Activated CD8-positive, alpha-beta T cell treated with anti-CD3 and anti-CD28 coated beads for 36 hours (primary cell): ENCODE measurements at regions not wholly inside any gene's neighbourhood (a gene's known extent, or its start where the extent isn't known, plus 50 kb on each side); places are given as distances from the start of the nearest gene placed in this dataset.

ENCODE experiments used
- ATAC-seq: fragments of 200-7000 bp; cut with Tn5 transposase; one replicate; pipeline ENCODE4 v1.10.0; 2021; ENCODE audit warnings: mild to moderate bottlenecking, moderate library complexity
- CTCF ChIA-PET: fragments of 350-600 bp; sonication (Branson Sonifier 250); formaldehyde crosslinking; loops from one replicate; lab custom pipeline; 2021; ENCODE audit warnings: antibody characterized with exemption; lab: Charles Lee
- POLR2A ChIA-PET: fragments of 350-600 bp; sonication (Branson Sonifier 250); formaldehyde crosslinking; loops from one replicate; lab custom pipeline; 2021; ENCODE audit warnings: antibody characterized with exemption; lab: Charles Lee
- DNase-seq: peaks from one replicate; pipeline ENCODE4 v3.0.0-alpha.2; 2020
- H3K27ac Mint-ChIP-seq: one replicate; pipeline ENCODE4 v1.8.0; 2021; ENCODE audit warnings: mild to moderate bottlenecking, mixed read lengths
- H3K27me3 Mint-ChIP-seq: one replicate; pipeline ENCODE4 v1.8.0; 2021; ENCODE audit warnings: mixed read lengths
- H3K36me3 Mint-ChIP-seq: one replicate; pipeline ENCODE4 v1.8.0; 2021; ENCODE audit warnings: low read depth, mixed read lengths
- H3K4me1 Mint-ChIP-seq: one replicate; pipeline ENCODE4 v1.8.0; 2021; ENCODE audit warnings: low read depth, mixed read lengths
- H3K4me3 Mint-ChIP-seq: one replicate; pipeline ENCODE4 v1.8.0; 2021; ENCODE audit warnings: mild to moderate bottlenecking, moderate library complexity, mixed read lengths
- H3K9me3 Mint-ChIP-seq: one replicate; pipeline ENCODE4 v1.8.0; 2021; ENCODE audit warnings: mixed read lengths
- CTCF ChIP-seq: fragments of 200-600 bp; IDR thresholded peaks from one replicate; pipeline ENCODE4 v1.8.0; 2022; ENCODE audit warnings: antibody characterized with exemption, mild to moderate bottlenecking
- intact Hi-C: fragments of 100-400 bp; cut with micrococcal nuclease; formaldehyde crosslinking; loops from one replicate; pipeline ENCODE4 v1.10.0; 2022

DNA sequence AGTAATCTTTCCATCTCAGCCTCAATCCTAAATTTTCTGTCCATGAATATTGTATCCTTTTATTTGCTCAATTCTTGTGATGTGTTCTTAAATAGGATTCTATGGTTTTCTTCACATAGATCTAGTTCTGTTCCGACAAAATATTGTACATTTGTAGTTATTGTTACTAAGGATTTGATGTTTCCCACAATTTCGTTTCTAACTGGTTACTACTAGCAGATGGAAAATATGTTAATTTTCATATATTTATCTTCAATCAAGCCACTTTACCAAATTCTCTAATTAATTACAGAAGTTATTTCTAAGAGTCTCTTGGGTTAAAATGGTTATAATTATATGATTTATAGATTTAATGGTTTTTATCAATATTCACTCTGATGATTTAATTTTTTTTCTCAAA, 60.3 kb downstream of the SEC61B start:
- ChIA-PET POLR2A (no interaction called here), CTCF (interaction anchor here (1.0 kb wide), 1 partner anchor 98 kb away, joined by 3 read pairs; no protein-coding TSS in a partner anchor)
- no peak for TF ChIP-seq CTCF
- no peaks in the 10 kb centered on the region for H3K36me3 Mint-ChIP-seq
- H3K9me3 Mint-ChIP-seq: no peaks in the 10 kb centered on the region
- peaks cover 4% of the 10 kb centered on the region for H3K27me3 Mint-ChIP-seq
- H3K4me1 Mint-ChIP-seq: no peaks in the 10 kb centered on the region
- ATAC-seq: no peak
- H3K27ac Mint-ChIP-seq: no peak overlapping the region
- no peak for DNase-seq
- intact Hi-C loops: no loop called here
- H3K4me3 Mint-ChIP-seq: no peak overlapping the region

DNA sequence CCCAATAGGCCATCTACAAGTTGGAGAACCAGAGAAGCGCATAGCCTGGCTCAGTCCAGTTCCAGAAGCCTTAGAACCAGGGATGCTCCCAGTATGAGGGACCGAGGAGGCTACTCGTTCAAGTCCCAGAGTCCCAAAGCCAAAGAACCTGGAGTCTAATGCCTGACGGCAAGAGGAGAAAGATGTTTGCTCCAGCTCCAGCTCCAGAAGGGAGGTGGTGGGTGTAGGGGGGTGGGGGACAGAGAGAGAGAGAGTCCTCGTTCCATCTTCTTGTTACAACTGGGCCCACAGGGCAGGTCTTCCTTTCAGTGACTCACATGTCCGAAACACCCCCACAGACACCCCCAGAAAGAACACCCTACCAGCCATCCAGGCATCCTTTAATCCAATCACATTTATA, 63.9 kb downstream of the SEC61B start:
- POLR2A ChIA-PET: no interaction called here
- ATAC-seq (no peak), DNase-seq (no peak)
- TF ChIP-seq CTCF: no peak
- CTCF ChIA-PET: interaction anchor here (1.6 to 2.1 kb wide), 2 partner anchors 54 to 102 kb away, joined by 6 to 7 read pairs; no protein-coding TSS in a partner anchor
- Mint-ChIP-seq H3K27me3 (peaks cover 6% of the 10 kb centered on the region), H3K4me1 (no peaks in the 10 kb centered on the region), H3K27ac (no peak overlapping the region), H3K9me3 (no peaks in the 10 kb centered on the region), H3K4me3 (no peak overlapping the region), H3K36me3 (no peaks in the 10 kb centered on the region)
- intact Hi-C loops: no loop called here

DNA sequence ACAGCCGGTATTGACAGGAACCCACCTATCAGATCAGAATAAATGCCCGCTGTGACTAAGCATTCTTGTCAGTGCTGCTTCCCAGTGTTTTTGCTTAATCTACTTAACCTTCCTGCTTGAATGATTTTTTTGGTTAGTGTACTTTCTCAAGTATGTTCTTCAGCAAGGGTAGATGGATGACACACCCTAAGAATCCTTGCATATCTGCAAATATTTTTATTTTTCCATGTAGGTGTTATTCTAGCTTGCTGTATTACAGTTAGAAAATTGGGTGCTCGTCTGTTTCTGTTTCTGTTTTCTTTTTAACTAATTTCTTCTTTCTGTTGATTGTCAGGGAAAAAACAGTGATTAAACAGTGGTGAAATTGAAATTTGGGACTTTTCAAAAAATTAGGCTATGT, 64.5 kb downstream of the SEC61B start:
- ChIA-PET POLR2A (no interaction called here), CTCF (interaction anchor here (1.4 to 2.1 kb wide), 3 partner anchors 55 to 102 kb away, joined by 4 to 7 read pairs (median 6); no protein-coding TSS in a partner anchor)
- DNase-seq (no peak), ATAC-seq (no peak)
- Mint-ChIP-seq H3K4me3 (no peak overlapping the region), H3K36me3 (no peaks in the 10 kb centered on the region), H3K4me1 (no peaks in the 10 kb centered on the region), H3K27me3 (peaks cover 6% of the 10 kb centered on the region), H3K27ac (no peak overlapping the region), H3K9me3 (no peaks in the 10 kb centered on the region)
- TF ChIP-seq CTCF: no peak
- intact Hi-C loops: no loop called here

DNA sequence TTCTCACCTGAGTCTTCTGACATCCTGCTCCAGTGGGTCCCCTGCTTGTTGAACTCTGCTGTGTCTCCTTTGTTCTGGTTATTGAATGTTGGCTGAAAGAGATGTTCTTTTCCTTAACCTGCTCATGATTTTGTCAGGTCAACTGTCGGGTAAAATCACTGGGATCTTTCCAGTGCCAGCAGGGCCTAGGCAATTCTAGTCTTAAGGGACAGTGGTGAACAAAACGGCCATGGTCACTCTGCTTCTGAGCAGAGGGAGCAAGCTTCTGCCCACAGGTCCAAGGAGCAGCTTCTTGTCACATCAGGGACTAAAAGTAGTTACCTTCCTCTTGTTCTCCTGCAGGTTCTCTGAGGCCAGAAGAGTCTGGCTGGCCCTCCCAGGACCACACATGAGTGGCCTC, 65.6 kb downstream of the SEC61B start:
- no peak overlapping the region for H3K27ac Mint-ChIP-seq
- no peak for TF ChIP-seq CTCF
- no peaks in the 10 kb centered on the region for H3K36me3 Mint-ChIP-seq
- intact Hi-C loops: no loop called here
- POLR2A ChIA-PET: no interaction called here
- H3K4me3 Mint-ChIP-seq: no peak overlapping the region
- CTCF ChIA-PET: interaction anchor here (1.4 to 2.1 kb wide), 3 partner anchors 56 to 103 kb away, joined by 4 to 7 read pairs (median 6); no protein-coding TSS in a partner anchor
- ATAC-seq (no peak), DNase-seq (no peak)
- H3K27me3 Mint-ChIP-seq: peaks cover 6% of the 10 kb centered on the region
- no peaks in the 10 kb centered on the region for H3K4me1 Mint-ChIP-seq
- no peaks in the 10 kb centered on the region for H3K9me3 Mint-ChIP-seq

- no peak for ATAC-seq
- Mint-ChIP-seq H3K27me3 (peaks cover 7% of the 10 kb centered on the region), H3K4me3 (no peak overlapping the region), H3K36me3 (no peaks in the 10 kb centered on the region), H3K9me3 (no peaks in the 10 kb centered on the region), H3K27ac (no peak overlapping the region), H3K4me1 (no peaks in the 10 kb centered on the region)
- no peak for DNase-seq
- POLR2A ChIA-PET: no interaction called here
- no peak for TF ChIP-seq CTCF
- intact Hi-C loops: no loop called here
- CTCF ChIA-PET: no interaction called here
Measured at GRCh38 chr9:99288830-99289229, 66.7 kb downstream of the SEC61B start.
